Panc1 (cell line): ENCODE measurements at regions not wholly inside any gene's neighbourhood (a gene's known extent, or its start where the extent isn't known, plus 50 kb on each side); places are given as distances from the start of the nearest gene placed in this dataset.

ENCODE experiments used
- ATAC-seq: fragments of 200-7000 bp; cut with Tn5 transposase; 2 replicates; pipeline ENCODE4 v1.9.1; 2020; ENCODE audit warnings: mild to moderate bottlenecking, moderate library complexity
- BruUV-seq: library from RNA; stranded (reverse); fragments of 400-500 nt; replicated peaks from 2 replicates; lab custom pipeline; 2021; lab: Mats Ljungman, UMichigan
- CTCF ChIA-PET: fragments of 300-600 bp; sonication (Branson Sonifier 250); formaldehyde crosslinking; loops from one replicate; lab custom pipeline; 2022; ENCODE audit warnings: antibody characterized with exemption; lab: Charles Lee
- POLR2A ChIA-PET: fragments of 300-600 bp; sonication (Branson Sonifier 250); formaldehyde crosslinking; loops from one replicate; lab custom pipeline; 2022; ENCODE audit warnings: antibody characterized with exemption; lab: Charles Lee
- DNase-seq: peaks from one replicate; pipeline ENCODE4 v3.0.0-alpha.2; 2010; ENCODE audit warnings: low read depth, low spot score
- H3K27ac ChIP-seq: 2 replicates; pipeline ENCODE4 v1.5.1; 2011; ENCODE audit warnings: mild to moderate bottlenecking, low read length, inconsistent platforms
- H3K27me3 ChIP-seq: fragments of 200-500 bp; sonication (Bioruptor generic); 2 replicates; pipeline ENCODE4 v1.6.0; 2014; ENCODE audit warnings: low read length, inconsistent platforms; ENCODE audit not compliant: control insufficient read depth, insufficient read depth
- H3K36me3 ChIP-seq: fragments of 200-500 bp; sonication (Bioruptor generic); 2 replicates; pipeline ENCODE4 v1.5.1; 2014; ENCODE audit warnings: inconsistent platforms, mild to moderate bottlenecking, low read length, moderate library complexity; ENCODE audit not compliant: control insufficient read depth, insufficient read depth
- H3K4me1 ChIP-seq: 2 replicates; pipeline ENCODE4 v1.5.1; 2011; ENCODE audit warnings: inconsistent platforms, mild to moderate bottlenecking, low read length, moderate library complexity; ENCODE audit not compliant: control insufficient read depth, insufficient read depth
- H3K4me3 ChIP-seq, 2 experiments: 2 replicates each; pipeline ENCODE4 v1.5.1; 2011 to 2012; ENCODE audit warnings: low read depth in 2 of 2, low read length in 2 of 2, mild to moderate bottlenecking in 2 of 2, inconsistent platforms in 1 of 2, moderate library complexity in 1 of 2
- H3K9me3 ChIP-seq: fragments of 200-500 bp; sonication (Bioruptor generic); 2 replicates; pipeline ENCODE4 v1.5.1; 2014; ENCODE audit warnings: low read depth, mild to moderate bottlenecking, inconsistent platforms, low read length, moderate library complexity; ENCODE audit not compliant: control insufficient read depth, insufficient read depth
- POLR2AphosphoS5 ChIP-seq: IDR thresholded peaks from 2 replicates; pipeline ENCODE4 v1.6.1; 2012; ENCODE audit warnings: mild to moderate bottlenecking, low read depth, low read length, moderate library complexity
- REST ChIP-seq, 2 experiments: IDR thresholded peaks; 2 replicates each; pipeline ENCODE4 v1.6.1; 2011 to 2012; ENCODE audit warnings: low read depth in 2 of 2, control low read depth in 1 of 2, low read length in 1 of 2, mild to moderate bottlenecking in 1 of 2, moderate library complexity in 1 of 2; ENCODE audit not compliant: insufficient read depth in 1 of 2
- SIN3A ChIP-seq: IDR thresholded peaks from 2 replicates; pipeline ENCODE4 v1.6.1; 2012; ENCODE audit warnings: low read depth, mild to moderate bottlenecking, low read length, moderate library complexity, borderline replicate concordance; ENCODE audit not compliant: insufficient read depth
- TCF7L2 ChIP-seq: IDR thresholded peaks from 2 replicates; pipeline ENCODE4 v1.6.1; 2011; ENCODE audit warnings: mild to moderate bottlenecking, low read depth, low read length, inconsistent platforms
- in situ Hi-C: cut with HindIII; loops from 2 replicates; pipeline ENCODE4 v1.10.0; 2016; ENCODE audit warnings: low sequenced_read_pairs, low pct_unique_long_range_greater_than_20kb
- intact Hi-C: fragments of 100-400 bp; cut with micrococcal nuclease; formaldehyde crosslinking; loops from one replicate; pipeline ENCODE4 v1.10.0; 2022; ENCODE audit not compliant: unreplicated experiment
- TF ChIP-seq, protein P1 (sequence below): fragments of 450-650 bp; IDR thresholded peaks from 2 replicates; pipeline ENCODE4 v1.5.1; 2017; ENCODE audit warnings: mild to moderate bottlenecking

GRCh38 chr22:22157348-22157725 lies 87.2 kb upstream of the VPREB1 start:
- TF ChIP-seq SIN3A (no peak), POLR2AphosphoS5 (no peak)
- no peaks in the 10 kb centered on the region for H3K36me3 ChIP-seq
- intact Hi-C loops, result no loop called here
- in situ Hi-C loops, result no loop called here
- ATAC-seq (peak; percentile 12; the same call in 1 of the 2 replicates), DNase-seq (no peak)
- H3K4me3 ChIP-seq, result no peak overlapping the region
- BruUV-seq, result no TSS peak
- H3K4me1 ChIP-seq, result no peaks in the 10 kb centered on the region
- CTCF ChIA-PET, result interaction anchor here (0.6 kb wide), 1 partner anchor 290 kb away, joined by 3 read pairs; no protein-coding TSS in a partner anchor
- POLR2A ChIA-PET, result no interaction called here
- no peaks in the 10 kb centered on the region for H3K27me3 ChIP-seq
- no peak overlapping the region for H3K27ac ChIP-seq
- H3K9me3 ChIP-seq, result no peaks in the 10 kb centered on the region

- H3K27ac ChIP-seq, result no peak overlapping the region
- no peaks in the 10 kb centered on the region for H3K27me3 ChIP-seq
- POLR2A ChIA-PET, result no interaction called here
- H3K4me1 ChIP-seq, result no peaks in the 10 kb centered on the region
- H3K4me3 ChIP-seq, result no peak overlapping the region
- ATAC-seq (peak; percentile 72), DNase-seq (no peak)
- CTCF ChIA-PET, result interaction anchor here (0.6 kb wide), 1 partner anchor 291 kb away, joined by 3 read pairs; no protein-coding TSS in a partner anchor
- intact Hi-C loops (no loop called here), in situ Hi-C loops (no loop called here)
- TF ChIP-seq POLR2AphosphoS5 (no peak), SIN3A (no peak), REST (IDR thresholded peaks at IDR 0.05; ENCODE audit: insufficient read depth in 1 of 2, low read depth in 2 of 2, low read length in 1 of 2) (no peak)
- TF ChIP-seq, protein P1, sequence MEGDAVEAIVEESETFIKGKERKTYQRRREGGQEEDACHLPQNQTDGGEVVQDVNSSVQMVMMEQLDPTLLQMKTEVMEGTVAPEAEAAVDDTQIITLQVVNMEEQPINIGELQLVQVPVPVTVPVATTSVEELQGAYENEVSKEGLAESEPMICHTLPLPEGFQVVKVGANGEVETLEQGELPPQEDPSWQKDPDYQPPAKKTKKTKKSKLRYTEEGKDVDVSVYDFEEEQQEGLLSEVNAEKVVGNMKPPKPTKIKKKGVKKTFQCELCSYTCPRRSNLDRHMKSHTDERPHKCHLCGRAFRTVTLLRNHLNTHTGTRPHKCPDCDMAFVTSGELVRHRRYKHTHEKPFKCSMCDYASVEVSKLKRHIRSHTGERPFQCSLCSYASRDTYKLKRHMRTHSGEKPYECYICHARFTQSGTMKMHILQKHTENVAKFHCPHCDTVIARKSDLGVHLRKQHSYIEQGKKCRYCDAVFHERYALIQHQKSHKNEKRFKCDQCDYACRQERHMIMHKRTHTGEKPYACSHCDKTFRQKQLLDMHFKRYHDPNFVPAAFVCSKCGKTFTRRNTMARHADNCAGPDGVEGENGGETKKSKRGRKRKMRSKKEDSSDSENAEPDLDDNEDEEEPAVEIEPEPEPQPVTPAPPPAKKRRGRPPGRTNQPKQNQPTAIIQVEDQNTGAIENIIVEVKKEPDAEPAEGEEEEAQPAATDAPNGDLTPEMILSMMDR, result peak; percentile 81
- H3K36me3 ChIP-seq, result no peaks in the 10 kb centered on the region
- no TSS peak for BruUV-seq
- H3K9me3 ChIP-seq, result no peaks in the 10 kb centered on the region
These were observed 87.8 kb upstream of the VPREB1 start for GRCh38 chr22:22156716-22157347.

- no peak for ATAC-seq
- CTCF ChIA-PET, result no interaction called here
- H3K4me3 ChIP-seq, result no peak overlapping the region
- intact Hi-C loops, result no loop called here
- H3K36me3 ChIP-seq, result no peaks in the 10 kb centered on the region
- POLR2A ChIA-PET, result no interaction called here
- no peaks in the 10 kb centered on the region for H3K9me3 ChIP-seq
- BruUV-seq, result no TSS peak
- no peak for DNase-seq
- in situ Hi-C loops, result no loop called here
- no peak for TF ChIP-seq SIN3A
- no peak for TF ChIP-seq POLR2AphosphoS5
- no peak for TF ChIP-seq REST (IDR thresholded peaks at IDR 0.05; ENCODE audit: insufficient read depth in 1 of 2, low read depth in 2 of 2, low read length in 1 of 2)
- TF ChIP-seq, protein P1, result no peak
- TF ChIP-seq TCF7L2, result no peak
- no peaks in the 10 kb centered on the region for H3K4me1 ChIP-seq
- no peak overlapping the region for H3K27ac ChIP-seq
- H3K27me3 ChIP-seq, result no peaks in the 10 kb centered on the region
These were observed 88.3 kb upstream of the VPREB1 start for GRCh38 chr22:22156348-22156715.
